C4-2B (cell line): ENCODE measurements at regions not wholly inside any gene's neighbourhood (a gene's known extent, or its start where the extent isn't known, plus 50 kb on each side); places are given as distances from the start of the nearest gene placed in this dataset.

Experiments used
- H3K27ac ChIP-seq: fragments of 450-650 bp; 2 replicates; pipeline ENCODE4 v1.5.1; 2017
- CTCF ChIP-seq: fragments of 450-650 bp; conservative IDR thresholded peaks from 2 replicates; pipeline ENCODE4 v1.5.1; 2017; ENCODE audit warnings: mild to moderate bottlenecking
- ZFX ChIP-seq: fragments of 450-650 bp; IDR thresholded peaks from 2 replicates; pipeline ENCODE4 v1.6.1; 2017

GRCh38 chr18:61107113-61107512 is 226.1 kb upstream of the CDH20 start:
- TF ChIP-seq ZFX (no peak), CTCF (no peak)
- no peak overlapping the region for H3K27ac ChIP-seq

GRCh38 chr18:61108706-61109105 is 224.5 kb upstream of the CDH20 start:
- no peak for TF ChIP-seq CTCF
- no peak for TF ChIP-seq ZFX
- H3K27ac ChIP-seq: no peak overlapping the region

- H3K27ac ChIP-seq: no peak overlapping the region
- TF ChIP-seq ZFX (no peak), CTCF (no peak)
These were observed 209.9 kb upstream of the CDH20 start for GRCh38 chr18:61123309-61123708.

- TF ChIP-seq ZFX (no peak), CTCF (no peak)
- H3K27ac ChIP-seq: no peak overlapping the region
These were observed 205.3 kb upstream of the CDH20 start for GRCh38 chr18:61127714-61128467.

GRCh38 chr18:61129001-61129400 is 204.2 kb upstream of the CDH20 start:
- TF ChIP-seq CTCF (no peak), ZFX (no peak)
- no peak overlapping the region for H3K27ac ChIP-seq

GRCh38 chr18:61132031-61132430 is 201.2 kb upstream of the CDH20 start:
- no peak for TF ChIP-seq ZFX
- no peak overlapping the region for H3K27ac ChIP-seq

- TF ChIP-seq CTCF (no peak), ZFX (no peak)
- H3K27ac ChIP-seq: no peak overlapping the region
These were observed 199.4 kb upstream of the CDH20 start for GRCh38 chr18:61133783-61134182.

- H3K27ac ChIP-seq: no peak overlapping the region
- TF ChIP-seq CTCF: no peak
- TF ChIP-seq ZFX: no peak
These were observed 196.4 kb upstream of the CDH20 start for GRCh38 chr18:61136711-61137251.
